Osteoblast (primary cell): ENCODE measurements at regions not wholly inside any gene's neighbourhood (a gene's known extent, or its start where the extent isn't known, plus 50 kb on each side); places are given as distances from the start of the nearest gene placed in this dataset.

Experiments
- DNase-seq: peaks from one replicate; pipeline ENCODE4 v3.0.0; 2011; ENCODE audit warnings: low spot score, mixed read lengths; ENCODE audit not compliant: insufficient read length; ENCODE audit errors: missing footprints
- H2AFZ ChIP-seq: 2 replicates; pipeline ENCODE4 v1.6.0; 2011; ENCODE audit warnings: mild to moderate bottlenecking, low read length
- H3K27ac ChIP-seq: 2 replicates; pipeline ENCODE4 v1.5.1; 2011; ENCODE audit warnings: mild to moderate bottlenecking, low read depth, low read length, moderate library complexity
- H3K27me3 ChIP-seq: 2 replicates; pipeline ENCODE4 v1.6.0; 2012; ENCODE audit warnings: mild to moderate bottlenecking, control low read depth, inconsistent platforms, low read length, moderate library complexity; ENCODE audit not compliant: insufficient read depth
- H3K36me3 ChIP-seq: 2 replicates; pipeline ENCODE4 v1.5.1; 2011; ENCODE audit warnings: mild to moderate bottlenecking, low read length, control low read depth, moderate library complexity; ENCODE audit not compliant: insufficient read depth
- H3K4me1 ChIP-seq: 2 replicates; pipeline ENCODE4 v1.5.1; 2011; ENCODE audit warnings: mild to moderate bottlenecking, low read length, control low read depth, moderate library complexity; ENCODE audit not compliant: insufficient read depth
- H3K4me2 ChIP-seq: 2 replicates; pipeline ENCODE4 v1.6.0; 2011; ENCODE audit warnings: mild to moderate bottlenecking, low read length; ENCODE audit not compliant: insufficient read depth
- H3K4me3 ChIP-seq: fragments of 200-600 bp; sonication (generic); 3 replicates; pipeline ENCODE4 v1.5.1; 2012; ENCODE audit warnings: mild to moderate bottlenecking, low read length, inconsistent platforms; ENCODE audit not compliant: insufficient read depth
- H3K79me2 ChIP-seq: 2 replicates; pipeline ENCODE4 v1.6.0; 2012; ENCODE audit warnings: mild to moderate bottlenecking, low read length, control low read depth, inconsistent platforms; ENCODE audit not compliant: insufficient read depth
- H3K9me3 ChIP-seq: 2 replicates; pipeline ENCODE4 v1.5.1; 2011; ENCODE audit warnings: low read depth, low read length, control low read depth
- H4K20me1 ChIP-seq: 2 replicates; pipeline ENCODE4 v1.6.0; 2012; ENCODE audit warnings: mild to moderate bottlenecking, low read length, control low read depth; ENCODE audit not compliant: insufficient read depth
- CTCF ChIP-seq: IDR thresholded peaks from 2 replicates; pipeline ENCODE4 v1.5.1; 2011; ENCODE audit warnings: mild to moderate bottlenecking, low read depth, low read length, moderate library complexity; ENCODE audit errors: extremely low read depth

GRCh38 chr7:112937651-112938415 is 147.6 kb upstream of the TMEM168 start:
- no peaks in the 10 kb centered on the region for H3K27me3 ChIP-seq
- no peak for TF ChIP-seq CTCF
- peaks cover 21% of the 10 kb centered on the region for H3K4me1 ChIP-seq
- peaks cover 10% of the 10 kb centered on the region for H3K36me3 ChIP-seq
- H3K79me2 ChIP-seq, result peaks cover 67% of the 10 kb centered on the region
- peak overlapping the region; percentile 93 for H3K4me2 ChIP-seq
- H2AFZ ChIP-seq, result no peak overlapping the region
- peak overlapping the region; percentile 73 for H3K27ac ChIP-seq
- no peaks in the 10 kb centered on the region for H3K9me3 ChIP-seq
- H3K4me3 ChIP-seq, result peak overlapping the region; percentile 94
- H4K20me1 ChIP-seq, result peaks cover 5% of the 10 kb centered on the region
- no peak for DNase-seq

- Histone ChIP-seq H3K4me2 (no peak overlapping the region), H2AFZ (no peak overlapping the region), H3K9me3 (no peaks in the 10 kb centered on the region), H4K20me1 (peaks cover 5% of the 10 kb centered on the region), H3K36me3 (peaks cover 10% of the 10 kb centered on the region), H3K27ac (no peak overlapping the region), H3K27me3 (no peaks in the 10 kb centered on the region), H3K79me2 (peaks cover 84% of the 10 kb centered on the region), H3K4me1 (peaks cover 44% of the 10 kb centered on the region), H3K4me3 (no peak overlapping the region)
- no peak for DNase-seq
- TF ChIP-seq CTCF, result no peak
These were observed 143.4 kb upstream of the TMEM168 start for GRCh38 chr7:112933598-112933997.

GRCh38 chr7:112930787-112931186 is 140.6 kb upstream of the TMEM168 start:
- peaks cover 28% of the 10 kb centered on the region for H3K4me1 ChIP-seq
- peak overlapping the region; percentile 60 for H3K27ac ChIP-seq
- no peak overlapping the region for H3K4me3 ChIP-seq
- H3K27me3 ChIP-seq, result no peaks in the 10 kb centered on the region
- DNase-seq, result peak; percentile 48
- H4K20me1 ChIP-seq, result no peaks in the 10 kb centered on the region
- H3K79me2 ChIP-seq, result peaks cover 74% of the 10 kb centered on the region
- H3K4me2 ChIP-seq, result peak overlapping the region; percentile 0
- no peak for TF ChIP-seq CTCF
- no peak overlapping the region for H2AFZ ChIP-seq
- H3K9me3 ChIP-seq, result no peaks in the 10 kb centered on the region
- H3K36me3 ChIP-seq, result peaks cover 3% of the 10 kb centered on the region

- H4K20me1 ChIP-seq, result no peaks in the 10 kb centered on the region
- DNase-seq, result no peak
- no peaks in the 10 kb centered on the region for H3K27me3 ChIP-seq
- H3K79me2 ChIP-seq, result peaks cover 69% of the 10 kb centered on the region
- H3K36me3 ChIP-seq, result peaks cover 3% of the 10 kb centered on the region
- H3K27ac ChIP-seq, result peak overlapping the region; percentile 60
- H2AFZ ChIP-seq, result no peak overlapping the region
- H3K4me2 ChIP-seq, result peak overlapping the region; percentile 31
- peaks cover 28% of the 10 kb centered on the region for H3K4me1 ChIP-seq
- no peak overlapping the region for H3K4me3 ChIP-seq
- TF ChIP-seq CTCF, result no peak
- H3K9me3 ChIP-seq, result no peaks in the 10 kb centered on the region
These were observed 139.2 kb upstream of the TMEM168 start for GRCh38 chr7:112929421-112929820.
